ENCODE measurements at regions not wholly inside any gene's neighbourhood (a gene's known extent, or its start where the extent isn't known, plus 50 kb on each side); places are given as distances from the start of the nearest gene placed in this dataset.

GRCh38 chr5:31049461-31049860 is 144.0 kb upstream of the CDH6 start:
- TF ChIP-seq, protein P1, sequence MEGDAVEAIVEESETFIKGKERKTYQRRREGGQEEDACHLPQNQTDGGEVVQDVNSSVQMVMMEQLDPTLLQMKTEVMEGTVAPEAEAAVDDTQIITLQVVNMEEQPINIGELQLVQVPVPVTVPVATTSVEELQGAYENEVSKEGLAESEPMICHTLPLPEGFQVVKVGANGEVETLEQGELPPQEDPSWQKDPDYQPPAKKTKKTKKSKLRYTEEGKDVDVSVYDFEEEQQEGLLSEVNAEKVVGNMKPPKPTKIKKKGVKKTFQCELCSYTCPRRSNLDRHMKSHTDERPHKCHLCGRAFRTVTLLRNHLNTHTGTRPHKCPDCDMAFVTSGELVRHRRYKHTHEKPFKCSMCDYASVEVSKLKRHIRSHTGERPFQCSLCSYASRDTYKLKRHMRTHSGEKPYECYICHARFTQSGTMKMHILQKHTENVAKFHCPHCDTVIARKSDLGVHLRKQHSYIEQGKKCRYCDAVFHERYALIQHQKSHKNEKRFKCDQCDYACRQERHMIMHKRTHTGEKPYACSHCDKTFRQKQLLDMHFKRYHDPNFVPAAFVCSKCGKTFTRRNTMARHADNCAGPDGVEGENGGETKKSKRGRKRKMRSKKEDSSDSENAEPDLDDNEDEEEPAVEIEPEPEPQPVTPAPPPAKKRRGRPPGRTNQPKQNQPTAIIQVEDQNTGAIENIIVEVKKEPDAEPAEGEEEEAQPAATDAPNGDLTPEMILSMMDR (IDR thresholded peaks at IDR 0.05): no peak
- TF ChIP-seq POLR2A (IDR thresholded peaks at IDR 0.05) (no peak), POLR2AphosphoS5 (IDR thresholded peaks at IDR 0.05; ENCODE audit: insufficient read depth in 1 of 2, low read depth in 1 of 2) (no peak)
